Erythroblast (primary cell): ENCODE measurements at regions not wholly inside any gene's neighbourhood (a gene's known extent, or its start where the extent isn't known, plus 50 kb on each side); places are given as distances from the start of the nearest gene placed in this dataset.

Source experiments
- DNase-seq, 2 experiments: peaks; one replicate each; lab custom pipeline; 2025; lab: John Stamatoyannopoulos, UW
- GATA1 ChIP-seq: IDR thresholded peaks from 2 replicates; pipeline ENCODE4 v1.6.1; 2011; ENCODE audit warnings: low read depth, mild to moderate bottlenecking, control low read depth, low read length, moderate library complexity
- POLR2A ChIP-seq: IDR thresholded peaks from 2 replicates; pipeline ENCODE4 v1.6.1; 2011; ENCODE audit warnings: mild to moderate bottlenecking, low read length

DNA sequence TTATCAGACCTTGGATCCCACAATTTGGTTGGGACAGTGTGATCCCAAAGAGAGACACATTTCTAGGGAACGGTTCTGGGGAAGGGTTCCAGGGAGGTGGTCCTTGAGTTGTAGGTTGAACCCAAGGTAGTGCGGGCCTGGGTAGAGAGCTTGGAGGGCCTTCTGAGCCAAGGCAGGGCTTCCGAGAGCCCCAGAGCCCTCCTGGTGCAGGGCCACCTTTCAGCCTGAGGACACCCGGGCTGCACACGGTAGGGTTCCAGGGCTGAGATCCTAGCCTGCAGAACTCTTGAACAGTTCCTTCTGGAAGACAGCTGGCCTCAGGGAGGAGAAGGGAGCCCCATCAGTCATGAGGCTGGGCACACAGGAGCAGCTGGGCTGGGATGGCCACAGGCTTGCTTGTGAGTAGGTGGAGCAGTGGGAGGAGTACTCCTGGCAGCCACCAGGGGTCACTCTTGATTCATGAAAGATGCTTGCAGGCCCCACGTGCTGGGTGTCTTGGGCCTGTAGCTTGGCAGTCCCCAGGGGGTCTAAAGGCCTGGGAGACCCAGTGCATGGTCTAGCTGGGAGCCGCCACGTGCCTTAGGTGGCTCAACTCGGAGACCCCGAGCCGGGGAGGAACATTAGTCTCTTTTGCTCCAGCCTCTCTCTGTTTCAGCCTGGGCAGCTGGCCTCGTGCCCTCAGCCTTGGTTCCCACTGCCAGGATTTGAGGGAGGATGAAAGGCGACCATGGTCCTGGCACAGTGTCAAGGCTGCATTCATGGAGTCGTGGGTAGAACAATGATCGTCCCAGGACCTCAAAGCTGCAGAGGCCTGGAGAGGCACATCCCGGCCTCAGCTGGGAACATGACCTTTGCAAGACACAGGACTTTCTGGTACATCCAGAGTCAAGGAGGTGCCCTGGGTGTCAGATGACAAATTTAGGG, 381.6 kb downstream of the TYW1 start:
- TF ChIP-seq POLR2A (no peak), GATA1 (no peak)
- peak; percentile 67 to 80 for DNase-seq

DNA sequence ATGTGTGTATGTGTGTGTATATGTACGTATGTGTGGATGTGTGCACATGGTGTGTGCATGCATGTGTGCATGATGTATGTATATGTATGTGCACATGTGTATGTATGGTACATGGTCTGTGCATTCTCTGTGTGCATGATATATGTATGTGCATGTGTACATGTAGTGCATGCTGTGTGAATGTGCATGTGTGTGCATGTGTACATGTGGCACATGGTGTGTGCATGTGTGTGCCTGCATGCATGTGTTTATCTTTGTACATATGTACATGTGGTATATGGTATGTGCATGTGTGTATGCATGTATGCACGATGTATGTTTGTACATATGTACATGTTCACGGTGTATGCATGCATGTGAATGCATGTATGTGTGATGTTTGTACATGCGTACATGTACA, 383.7 kb downstream of the TYW1 start:
- no peak for TF ChIP-seq GATA1
- no peak for TF ChIP-seq POLR2A
- DNase-seq: no peak

DNA sequence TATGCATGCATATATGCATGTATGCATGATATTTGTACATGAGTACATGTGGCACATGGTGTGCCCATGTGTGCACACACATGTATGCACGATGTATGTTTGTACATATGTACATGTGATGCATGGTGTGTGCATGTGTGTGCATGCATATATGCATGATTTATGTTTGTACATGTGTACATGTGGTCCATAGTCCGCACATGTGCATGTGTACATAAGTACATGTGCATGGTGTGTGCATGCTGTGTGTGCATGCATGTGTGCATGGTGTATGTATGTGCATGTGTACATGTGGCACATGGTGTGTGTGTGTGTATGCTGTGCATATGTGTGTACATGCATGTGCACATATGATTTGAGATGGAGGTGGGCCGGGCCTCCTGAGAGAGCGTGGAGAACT, 384.2 kb downstream of the TYW1 start:
- no peak for DNase-seq
- TF ChIP-seq GATA1 (no peak), POLR2A (no peak)

DNA sequence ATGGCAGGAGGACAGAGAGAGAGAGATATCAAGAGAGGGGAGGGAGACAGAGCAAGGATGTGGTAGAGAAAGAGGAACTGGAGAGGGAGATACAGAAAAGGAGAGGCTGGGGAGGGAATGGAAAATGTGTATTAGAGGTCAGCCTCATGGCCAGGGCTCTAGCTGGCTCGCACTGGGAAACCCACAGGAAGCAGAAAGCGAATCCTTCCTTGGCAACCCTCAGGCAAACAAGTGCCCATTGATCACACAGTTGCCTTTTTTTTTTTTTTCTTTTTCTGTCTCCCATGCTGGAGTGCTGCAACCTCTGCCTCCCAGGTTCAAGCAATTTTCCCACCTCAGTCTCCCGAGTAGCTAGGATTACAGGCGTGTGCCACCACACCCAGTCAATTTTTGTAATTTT, 391.2 kb downstream of the TYW1 start:
- DNase-seq: no peak
- no peak for TF ChIP-seq POLR2A
- no peak for TF ChIP-seq GATA1

DNA sequence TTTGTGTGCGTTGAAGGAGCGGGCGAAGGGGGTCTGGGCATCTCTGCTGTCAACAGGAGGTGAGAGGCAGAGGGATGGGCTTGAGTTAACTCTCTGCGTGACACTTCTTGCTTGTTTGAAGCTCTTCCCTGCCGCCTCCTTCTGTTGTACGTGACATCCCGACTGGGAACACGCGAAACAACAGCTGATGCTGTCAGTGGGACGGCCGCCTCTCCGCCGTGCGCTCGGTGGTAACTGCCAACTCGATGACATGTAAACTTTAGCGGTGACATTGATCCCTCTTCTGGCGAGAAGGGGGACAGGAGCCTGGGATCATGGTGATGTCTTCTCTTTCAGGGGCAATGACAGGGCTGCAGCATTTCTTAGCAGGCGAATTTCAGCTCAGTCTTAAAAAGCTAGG, 394.5 kb downstream of the TYW1 start:
- TF ChIP-seq POLR2A: no peak
- TF ChIP-seq GATA1: no peak

DNA sequence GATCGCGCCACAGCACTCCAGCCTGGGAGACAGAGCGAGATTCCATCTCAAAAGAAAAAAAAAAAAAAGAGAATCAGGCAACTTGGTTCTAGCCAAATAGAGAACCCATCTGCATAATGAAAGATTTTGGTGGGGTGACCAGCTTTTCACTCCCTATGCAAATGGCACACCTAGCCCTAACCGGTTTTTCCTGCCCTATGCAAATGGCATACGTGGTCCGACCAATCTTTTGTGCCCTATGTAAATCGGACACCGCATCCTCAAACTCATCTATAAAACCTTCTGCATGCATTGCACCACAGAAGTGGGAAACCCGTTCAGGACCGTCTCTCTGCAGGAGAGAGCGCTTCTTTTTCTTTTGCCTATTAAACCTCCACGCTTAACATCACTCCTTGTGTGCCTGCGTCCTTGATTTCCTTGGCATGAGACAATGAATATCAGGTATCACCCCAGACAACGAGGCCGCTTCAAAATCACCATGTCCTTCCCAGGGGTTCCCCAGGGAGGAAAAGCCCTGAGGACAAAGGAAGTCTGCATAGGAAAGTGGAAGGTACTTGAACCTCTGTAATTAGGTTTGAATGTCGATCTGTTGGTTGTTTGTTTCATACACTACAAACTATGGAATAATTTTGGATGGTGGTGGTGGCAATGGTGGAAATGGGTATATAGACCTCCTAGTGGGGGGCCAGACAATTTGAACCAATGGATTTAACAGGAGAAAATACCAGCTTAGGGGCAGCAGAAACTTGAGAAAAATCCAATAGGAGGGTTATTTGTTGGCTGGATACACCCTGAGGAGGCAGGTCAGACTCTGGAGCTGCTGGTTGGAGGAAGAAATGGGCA, 396.2 kb downstream of the TYW1 start:
- TF ChIP-seq GATA1: no peak
- TF ChIP-seq POLR2A: no peak
- DNase-seq: no peak

More for the DNA sequence above, 394.5 kb downstream of the TYW1 start:
- DNase-seq: no peak

DNA sequence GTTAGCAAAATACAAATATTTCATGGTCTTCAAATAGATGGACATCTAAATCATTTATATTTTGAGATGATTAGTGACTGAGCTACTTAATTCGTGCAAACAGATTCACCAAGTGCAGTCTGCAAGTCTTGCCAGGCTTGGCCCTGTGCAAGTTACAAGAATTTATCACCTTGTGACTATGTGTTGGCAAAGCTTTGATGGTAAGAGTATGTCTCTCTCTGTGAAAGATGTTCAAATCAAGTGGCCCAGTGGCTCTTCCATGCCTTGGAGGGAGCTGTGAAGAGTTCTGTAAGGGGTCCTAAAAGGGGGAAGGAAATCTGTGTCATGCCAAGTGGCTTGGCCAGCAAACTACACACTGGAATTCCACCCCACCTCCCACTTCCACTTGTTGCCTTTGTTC, 397.3 kb downstream of the TYW1 start:
- DNase-seq: no peak
- TF ChIP-seq POLR2A (no peak), GATA1 (no peak)

DNA sequence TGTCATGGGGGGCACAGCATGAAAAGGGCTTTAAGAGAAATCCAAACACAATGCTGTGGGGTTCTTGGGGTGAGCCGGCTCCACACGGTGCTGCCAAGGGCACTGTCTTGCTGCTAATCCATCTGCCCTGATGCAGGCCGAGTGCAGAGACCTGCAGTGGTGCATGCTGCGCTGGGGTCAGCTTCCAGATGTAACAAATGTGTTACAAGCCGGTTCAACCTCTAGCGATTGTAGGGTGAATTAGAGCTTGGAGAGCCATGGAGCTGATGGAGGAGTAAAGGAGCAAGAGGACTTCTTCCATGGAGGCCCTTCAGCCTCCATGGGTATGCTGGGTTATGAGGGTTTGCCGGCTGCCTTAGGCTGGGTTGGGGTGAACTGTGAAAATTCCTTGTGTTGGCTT, 402.3 kb downstream of the TYW1 start:
- no peak for TF ChIP-seq GATA1
- no peak for DNase-seq

DNA sequence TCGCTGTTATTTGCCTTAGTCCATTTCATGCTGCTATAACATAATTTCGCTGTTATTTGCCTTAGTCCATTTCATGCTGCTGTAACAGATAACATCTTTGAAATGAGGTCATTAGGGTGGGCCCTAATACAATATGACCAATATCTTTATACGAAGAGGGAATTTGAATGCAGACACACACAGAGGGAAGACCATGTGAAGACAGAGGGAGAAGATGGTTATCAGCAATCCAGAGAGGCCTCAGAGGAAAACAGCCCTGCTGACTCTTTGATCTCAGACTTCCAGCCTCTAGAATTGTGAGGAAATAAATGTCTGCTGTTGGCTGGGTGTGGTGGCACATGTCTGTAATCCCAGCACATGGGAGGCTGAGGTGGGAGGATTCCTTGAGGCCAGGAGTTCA, 404.9 kb downstream of the TYW1 start:
- DNase-seq: no peak
- TF ChIP-seq GATA1: no peak
- TF ChIP-seq POLR2A: no peak

DNA sequence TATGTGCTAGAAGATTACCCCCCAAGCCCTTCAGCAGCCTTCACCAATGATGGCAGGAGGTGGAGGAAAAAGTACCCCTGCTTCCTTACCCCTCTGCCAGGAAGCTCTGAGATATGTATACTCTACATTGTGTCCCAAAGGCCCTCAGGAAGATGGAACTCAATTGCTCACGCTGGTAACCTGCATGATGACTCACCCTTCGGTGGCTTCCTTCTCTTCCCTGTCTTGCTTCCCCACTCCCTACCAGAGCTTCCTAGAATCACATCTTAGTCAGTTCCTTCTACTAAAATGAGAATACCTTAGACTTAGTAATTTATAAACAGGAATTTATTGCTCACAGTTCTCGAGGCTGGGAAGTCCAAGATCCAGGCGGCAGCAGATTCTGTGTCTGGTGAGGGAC, 405.6 kb downstream of the TYW1 start:
- TF ChIP-seq POLR2A: no peak
- no peak for TF ChIP-seq GATA1
- no peak for DNase-seq

DNA sequence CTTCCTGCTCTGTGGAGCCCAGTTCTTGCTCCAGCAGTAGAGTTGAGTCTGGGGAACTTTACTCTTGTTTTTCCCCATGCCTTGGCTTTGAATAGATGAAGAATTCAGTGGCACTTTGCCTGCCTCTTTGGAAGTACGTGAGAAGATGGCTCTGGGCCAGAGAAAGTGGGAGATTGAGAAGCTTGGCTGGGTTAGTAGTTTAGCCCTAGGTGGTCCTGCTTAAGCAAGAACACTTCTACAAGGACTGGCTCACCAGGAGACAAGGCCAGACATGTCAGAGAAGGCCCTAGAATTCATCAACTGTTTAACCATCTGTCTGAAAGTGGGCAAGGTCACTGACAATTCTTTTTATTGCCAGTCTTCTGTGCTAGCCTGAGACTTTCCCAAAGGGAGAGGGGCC, 410.3 kb downstream of the TYW1 start:
- no peak for TF ChIP-seq POLR2A
- no peak for TF ChIP-seq GATA1
- DNase-seq: no peak

DNA sequence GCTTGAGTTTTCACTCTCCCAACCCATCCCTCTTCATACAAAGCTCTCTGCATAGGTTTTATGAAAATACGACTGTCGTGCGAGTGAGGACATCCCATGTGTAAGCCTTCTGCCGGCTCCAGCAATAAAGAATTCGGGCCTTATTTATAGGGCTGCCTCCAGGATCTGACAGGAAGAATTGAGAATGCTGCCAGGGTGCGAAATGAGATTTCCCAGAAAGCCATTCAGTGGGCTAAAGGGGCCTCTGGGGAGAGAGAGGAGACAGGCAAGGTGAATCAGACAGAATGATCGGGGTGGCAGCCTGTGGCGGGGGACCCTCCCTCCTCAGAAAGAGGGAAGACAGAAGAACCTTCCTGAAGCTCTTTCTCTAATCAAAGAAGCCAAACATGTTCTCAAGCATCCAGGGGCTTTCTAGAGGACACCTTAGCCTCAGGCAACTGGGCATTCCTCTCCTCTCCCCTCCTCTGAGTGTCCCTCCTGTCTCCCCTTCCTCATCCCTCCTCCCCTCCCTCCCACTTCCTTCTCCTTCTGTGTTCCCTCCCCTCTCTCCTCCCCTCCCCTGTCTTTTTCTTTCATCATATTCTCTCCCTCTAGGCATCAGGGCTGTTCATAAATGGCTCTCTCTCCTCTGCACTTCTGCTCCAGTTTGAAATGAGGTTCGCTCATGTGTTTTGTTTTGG, 410.9 kb downstream of the TYW1 start:
- TF ChIP-seq POLR2A: no peak
- TF ChIP-seq GATA1: no peak
- no peak for DNase-seq

DNA sequence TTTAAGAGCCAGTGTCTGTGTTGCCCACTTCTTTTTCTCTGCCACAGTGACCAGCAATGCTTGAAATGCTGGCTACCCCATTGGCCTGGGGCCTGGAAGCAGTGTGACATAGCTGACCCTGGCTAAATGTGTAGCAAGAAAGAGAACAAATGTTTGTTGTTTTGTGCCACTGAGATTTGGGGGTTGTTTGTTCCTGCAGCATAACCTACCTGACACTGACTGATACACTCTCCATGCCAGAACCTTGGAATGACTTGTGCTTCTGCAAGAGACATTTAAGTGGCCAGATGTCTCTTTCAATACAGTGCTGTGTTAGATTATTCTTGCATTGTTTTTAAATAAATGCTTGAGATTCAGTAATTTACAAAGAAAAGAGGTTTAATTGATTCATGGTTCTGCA, 411.5 kb downstream of the TYW1 start:
- no peak for DNase-seq
- no peak for TF ChIP-seq GATA1
- no peak for TF ChIP-seq POLR2A
